Esophagus squamous epithelium (tissue), 4 donors: ENCODE measurements at regions not wholly inside any gene's neighbourhood (a gene's known extent, or its start where the extent isn't known, plus 50 kb on each side); places are given as distances from the start of the nearest gene placed in this dataset.

ENCODE experiments used
- CTCF ChIP-seq, 6 experiments: fragments of 450-650 bp in 4 of 6; fragments of 200-600 bp in 2 of 6; sonication (generic) in 2 of 6; IDR thresholded peaks; one replicate each; pipeline ENCODE4 v1.5.1; 2016 to 2019; ENCODE audit warnings: antibody characterized with exemption in 6 of 6, mild to moderate bottlenecking in 4 of 6, moderate library complexity in 4 of 6
- POLR2A ChIP-seq, 4 donors: fragments of 450-650 bp; IDR thresholded peaks; one replicate each; pipeline ENCODE4 v1.6.1; 2017; ENCODE audit warnings: antibody characterized with exemption in 4 of 4, mild to moderate bottlenecking in 4 of 4, moderate library complexity in 3 of 4

- TF ChIP-seq CTCF (IDR thresholded peaks at IDR 0.05): no peak
- no peak for TF ChIP-seq POLR2A (IDR thresholded peaks at IDR 0.05)
Measured at GRCh38 chr5:38618154-38618553, 61.7 kb upstream of the LIFR start.
